ENCODE measurements at regions not wholly inside any gene's neighbourhood (a gene's known extent, or its start where the extent isn't known, plus 50 kb on each side); places are given as distances from the start of the nearest gene placed in this dataset.
A peak's percentile ranks its signal among the peaks of the same experiment; 100 is the strongest.

DNA sequence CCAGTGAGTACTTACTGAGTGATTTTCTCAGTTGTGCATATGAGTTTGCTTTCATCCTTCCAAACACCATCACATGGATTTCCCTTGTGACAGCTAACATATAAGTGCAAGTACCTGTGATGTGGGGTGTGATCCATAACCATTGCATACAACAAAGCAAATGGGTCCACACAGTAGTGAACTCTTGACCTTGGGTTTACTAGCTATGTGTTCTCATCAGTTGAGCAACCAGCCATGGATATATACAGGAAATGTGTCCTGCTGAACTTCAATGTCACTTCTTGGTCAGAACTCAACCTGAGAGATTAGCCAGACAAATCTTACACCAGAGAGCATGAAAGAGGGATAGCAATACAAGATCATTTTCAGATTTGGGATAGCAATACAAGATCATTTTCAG, 420.9 kb upstream of the KCNH7 start:
- no peak for DNase-seq

DNA sequence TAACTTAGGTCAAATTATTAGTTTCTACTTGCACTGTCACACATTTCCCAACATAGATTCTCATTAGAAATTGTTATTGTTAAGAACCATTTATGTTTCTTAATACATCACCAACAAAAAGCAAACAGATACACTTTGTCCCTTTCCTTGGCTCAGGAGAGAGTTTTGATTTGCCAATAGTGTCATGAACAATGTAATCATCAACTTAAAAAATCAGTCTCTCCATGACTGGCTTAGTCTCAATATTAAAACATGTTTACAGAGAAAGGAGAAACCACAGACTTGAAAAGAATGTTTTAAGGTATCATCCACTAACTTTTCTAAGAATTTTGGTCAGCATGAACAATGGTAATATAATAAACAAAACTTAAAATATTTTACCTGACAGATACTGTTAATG, 416.5 kb upstream of the KCNH7 start:
- no peak for DNase-seq

DNA sequence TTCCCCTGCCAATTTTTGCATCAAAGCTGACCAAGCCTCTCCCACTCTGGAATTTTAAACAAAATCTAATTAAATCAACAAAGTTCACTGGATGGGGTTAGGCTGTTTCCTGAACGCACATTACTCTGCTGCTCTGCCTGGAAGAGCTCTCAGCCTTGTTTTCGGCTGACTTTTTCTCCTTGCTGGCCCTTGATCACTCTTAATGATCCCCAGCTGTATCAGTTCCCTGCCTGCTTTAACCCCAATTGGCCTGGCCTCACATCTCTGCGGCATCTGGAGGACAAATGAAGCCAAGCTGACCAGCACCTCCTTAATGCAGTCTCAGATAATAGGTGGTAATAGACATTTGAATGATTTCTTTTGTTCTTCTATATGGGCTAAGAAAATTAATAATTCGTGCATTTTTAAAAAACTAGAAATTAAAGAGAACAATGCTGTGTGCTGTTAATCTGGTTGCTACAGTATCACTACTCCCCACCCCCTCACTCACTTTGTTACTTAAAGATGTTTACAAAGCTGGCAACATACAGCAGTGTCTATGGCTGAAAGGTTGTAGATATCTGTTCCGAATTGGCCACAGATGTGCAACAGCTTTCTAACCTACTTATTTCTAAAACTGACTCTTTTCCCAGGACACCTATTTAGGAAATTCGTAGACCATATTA, 415.2 kb upstream of the KCNH7 start:
- no peak for DNase-seq

DNA sequence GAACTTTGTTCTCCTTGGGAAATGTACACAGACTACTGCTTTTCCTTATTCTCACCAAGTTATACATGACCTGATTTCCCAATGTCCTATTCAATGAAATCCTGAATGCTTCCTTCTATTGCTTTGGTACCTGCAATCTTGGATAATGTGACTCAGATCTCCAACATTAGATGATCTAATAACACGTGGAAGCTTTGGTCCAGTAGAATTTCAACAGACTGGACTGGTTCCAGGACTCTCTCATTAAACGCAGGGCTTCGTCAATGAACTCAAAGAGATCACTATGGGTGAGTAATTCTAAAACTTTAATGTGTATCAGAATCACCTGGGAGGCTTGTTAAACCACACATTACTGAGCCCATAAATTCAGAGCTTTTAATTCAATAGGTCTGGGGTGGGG, 413.6 kb upstream of the KCNH7 start:
- no peak for DNase-seq

DNA sequence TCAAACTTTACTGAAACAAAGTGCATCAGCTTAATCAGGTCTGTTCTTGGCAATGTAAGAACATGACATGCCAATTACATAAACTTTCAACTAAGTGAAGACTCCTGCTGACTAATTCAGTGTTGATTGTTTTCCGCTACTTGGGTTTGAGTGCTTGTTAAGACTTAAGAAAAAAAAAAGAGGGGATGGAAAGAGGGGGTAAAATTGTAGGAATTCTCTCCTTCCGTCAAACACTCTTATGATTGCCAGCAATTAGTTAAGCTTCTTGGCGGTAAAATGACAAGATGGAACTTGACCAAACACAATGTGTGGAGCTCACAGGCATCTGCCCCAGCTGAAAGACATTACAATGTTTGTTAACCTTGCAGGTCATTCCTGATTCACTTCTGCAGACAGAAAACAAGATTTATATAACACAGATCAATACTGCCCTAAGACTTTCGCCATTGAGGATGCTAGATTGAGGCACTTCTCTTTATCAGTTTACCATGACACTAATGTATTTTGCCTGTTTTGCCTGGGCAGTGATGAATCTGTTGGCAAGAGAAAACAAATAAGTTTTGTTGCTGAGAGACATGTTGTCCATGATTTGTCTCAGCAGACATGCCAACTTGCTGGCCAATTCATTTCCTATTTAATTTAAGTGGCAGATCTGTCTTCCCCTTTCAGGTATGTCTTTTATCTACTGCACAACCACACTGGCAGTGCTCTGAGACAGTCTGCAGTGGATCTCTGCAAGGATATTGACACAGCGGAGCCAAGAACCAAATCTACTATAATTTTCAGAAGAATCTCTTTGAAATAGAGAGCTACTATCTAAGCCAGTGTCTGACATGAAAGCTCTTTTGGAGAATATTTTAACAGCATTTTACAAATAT, 410.0 kb upstream of the KCNH7 start:
- DNase-seq, result no peak

DNA sequence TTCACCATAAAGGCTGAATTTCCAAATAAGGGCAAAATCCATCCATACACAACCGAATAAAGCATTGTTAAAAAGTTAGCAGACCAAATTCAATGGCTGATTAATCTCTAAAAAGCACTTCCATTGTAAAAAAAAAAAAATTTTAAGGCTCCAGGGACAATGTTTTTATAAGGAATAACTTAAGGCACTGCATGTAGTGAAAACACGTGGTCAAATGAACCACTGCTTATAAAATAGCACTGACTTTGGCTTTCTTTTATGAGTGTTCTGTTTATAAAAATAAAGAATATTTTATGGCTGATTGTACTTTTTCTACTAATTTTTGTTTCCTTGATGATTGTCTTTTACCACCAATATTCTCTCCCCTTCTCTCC, 409.3 kb upstream of the KCNH7 start:
- DNase-seq, result no peak

DNA sequence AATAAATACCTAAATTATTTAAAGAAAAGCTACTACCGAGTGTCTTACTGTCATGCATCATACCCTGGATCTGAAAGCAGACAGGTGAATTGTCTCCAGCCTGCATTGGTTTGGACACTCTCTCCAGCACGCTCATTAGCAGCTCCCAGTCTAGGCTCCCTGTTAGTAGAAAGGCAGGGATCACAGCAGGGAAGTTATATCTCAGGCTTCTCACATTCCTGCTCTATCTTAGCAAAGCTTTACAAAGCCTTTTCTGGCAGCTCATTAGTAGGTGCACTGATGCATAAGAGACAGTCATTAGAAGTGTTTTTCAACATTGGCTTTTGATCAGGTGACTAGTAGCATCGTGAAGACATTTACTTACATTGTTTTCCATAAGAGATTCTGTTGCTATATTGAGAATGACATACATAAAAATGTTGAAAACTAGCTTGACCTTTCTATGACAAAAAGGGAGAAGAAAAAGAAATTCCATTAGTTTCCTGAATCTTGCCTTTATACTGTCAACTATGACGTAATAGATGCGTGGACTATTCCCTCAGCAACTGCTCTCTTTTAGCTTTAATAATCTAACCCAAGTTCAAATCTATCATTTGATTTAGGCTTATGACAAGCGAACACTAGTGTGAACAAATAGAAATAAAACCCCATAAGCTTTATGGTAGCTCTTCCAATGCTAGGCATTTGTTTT, 408.7 kb upstream of the KCNH7 start:
- DNase-seq, result no peak

DNA sequence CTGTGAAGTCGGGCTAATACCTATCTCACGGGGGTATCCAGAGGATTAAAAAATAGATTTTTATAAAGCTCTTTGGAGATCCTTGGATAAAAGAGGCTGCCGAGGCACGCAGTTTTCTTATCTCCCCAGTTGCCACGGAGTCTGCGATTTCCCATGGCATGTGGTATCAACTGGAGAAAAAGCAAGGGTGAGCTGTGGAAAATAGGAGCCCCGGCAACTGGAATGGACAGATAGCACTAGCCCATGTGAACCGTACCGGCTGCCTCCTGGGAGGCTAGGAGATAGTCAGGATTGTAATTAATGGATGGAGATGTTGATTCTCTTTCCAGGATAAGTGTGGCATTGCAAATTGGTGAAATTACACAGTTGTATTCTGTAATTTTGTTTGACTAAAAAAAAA, 407.6 kb upstream of the KCNH7 start:
- DNase-seq, result no peak

DNA sequence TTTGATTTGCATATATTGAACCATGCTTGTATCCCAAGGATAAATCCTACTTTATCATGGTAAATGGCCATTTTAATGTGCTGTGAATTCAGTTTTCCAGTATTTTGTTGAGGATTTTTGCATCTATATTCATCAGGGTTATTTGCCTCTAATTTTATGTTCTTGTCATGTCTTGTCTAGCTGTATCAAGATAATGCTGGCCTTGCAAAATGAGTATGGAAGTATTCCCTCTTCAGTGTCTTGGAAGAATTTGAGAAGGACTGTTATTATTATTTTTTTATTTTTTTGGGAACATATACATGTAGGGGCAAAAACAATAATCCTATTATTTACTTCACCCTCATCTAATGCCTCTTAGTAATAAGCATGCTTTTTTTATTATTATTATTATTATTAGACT, 398.0 kb upstream of the KCNH7 start:
- DNase-seq, result no peak

DNA sequence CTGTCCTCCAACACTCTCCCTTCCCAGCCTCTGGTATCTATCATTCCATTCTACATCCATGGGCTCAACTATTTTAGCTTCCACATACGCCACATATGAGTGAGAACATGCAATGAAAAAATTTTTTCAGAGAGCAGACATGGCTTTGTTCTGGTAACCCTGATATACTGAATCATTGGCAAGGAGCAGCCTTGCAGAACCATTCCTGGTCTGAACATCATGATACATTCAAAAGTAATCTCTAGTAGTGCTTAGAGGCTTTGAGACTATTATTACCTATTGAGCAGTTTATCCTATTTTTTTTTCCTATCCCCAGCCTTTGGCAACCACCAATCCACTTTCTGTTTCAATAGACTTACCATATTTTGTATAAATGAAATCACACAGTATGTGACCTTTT, 393.1 kb upstream of the KCNH7 start:
- DNase-seq, result no peak

DNA sequence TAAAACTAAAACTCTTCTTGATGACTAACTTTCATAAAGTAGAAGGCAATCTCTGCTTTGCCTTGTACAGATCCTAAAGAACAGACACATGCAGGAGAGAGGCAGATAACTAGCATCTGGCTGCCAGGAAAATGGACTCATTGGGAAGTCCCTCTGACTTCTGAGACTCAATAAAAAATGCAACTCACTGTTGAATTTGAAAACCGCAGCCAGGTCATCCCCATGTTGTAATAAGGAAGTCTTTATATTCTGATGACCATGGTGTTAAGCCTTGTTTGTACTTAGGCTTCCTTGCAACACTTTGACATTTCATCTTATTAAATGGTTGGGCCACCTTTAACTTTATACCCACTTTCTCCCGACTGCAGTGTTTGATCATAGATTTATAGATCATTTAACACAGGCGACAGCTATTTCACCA, 375.1 kb upstream of the KCNH7 start:
- DNase-seq, result no peak

DNA sequence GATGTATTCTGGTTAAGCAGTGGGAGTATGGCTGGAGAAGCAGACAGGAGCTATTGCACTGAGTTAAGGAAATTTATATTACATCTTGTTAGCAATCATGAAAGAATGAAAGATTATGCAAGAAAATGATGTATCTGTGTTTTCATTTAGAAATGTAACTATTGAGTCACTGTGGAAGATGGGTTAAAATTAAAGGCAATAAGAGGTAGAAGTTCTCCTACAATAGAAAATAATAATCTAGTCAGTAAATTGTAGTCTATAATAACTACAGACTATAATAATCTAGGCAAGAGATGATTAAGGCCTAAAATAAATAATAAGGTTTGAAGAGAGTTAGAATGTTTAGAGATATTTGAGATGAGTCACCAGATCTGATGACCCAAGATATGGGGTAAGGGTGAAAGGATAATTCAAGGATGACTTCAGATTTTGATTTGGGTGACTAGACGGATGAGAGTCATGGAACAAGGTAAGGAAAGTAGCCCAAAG, 371.9 kb upstream of the KCNH7 start:
- DNase-seq, result no peak

DNA sequence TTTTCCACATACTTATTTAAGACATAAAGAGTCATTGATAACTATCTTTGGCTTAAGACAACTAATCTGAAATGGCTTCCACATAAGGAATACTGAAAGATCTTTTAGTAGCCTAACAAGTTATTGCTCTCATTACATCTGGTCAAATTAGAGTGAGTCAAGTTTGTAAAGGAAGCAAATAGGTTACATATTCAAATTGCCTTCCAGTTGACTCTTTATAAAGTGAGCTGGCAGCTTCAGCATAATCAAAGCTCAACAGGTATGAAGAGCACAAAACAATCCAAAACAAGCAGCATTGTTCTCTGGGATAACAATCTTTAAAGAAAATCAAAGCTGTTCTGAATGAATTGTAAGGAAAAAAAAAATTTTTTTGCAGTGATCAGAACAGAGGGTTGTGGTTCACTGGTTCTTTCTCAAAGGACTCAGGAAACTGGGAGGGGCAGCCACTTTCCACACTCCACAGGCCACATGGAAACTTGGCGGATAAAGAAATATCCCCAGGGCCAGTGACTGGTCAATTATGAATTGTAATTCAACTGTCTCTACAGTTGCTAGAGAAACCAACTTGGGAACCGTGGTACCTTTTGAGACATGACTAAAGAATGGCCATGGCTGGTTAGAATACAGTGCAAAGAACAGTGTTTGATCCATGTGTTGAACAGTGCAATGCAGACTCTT, 369.3 kb upstream of the KCNH7 start:
- no peak for DNase-seq

DNA sequence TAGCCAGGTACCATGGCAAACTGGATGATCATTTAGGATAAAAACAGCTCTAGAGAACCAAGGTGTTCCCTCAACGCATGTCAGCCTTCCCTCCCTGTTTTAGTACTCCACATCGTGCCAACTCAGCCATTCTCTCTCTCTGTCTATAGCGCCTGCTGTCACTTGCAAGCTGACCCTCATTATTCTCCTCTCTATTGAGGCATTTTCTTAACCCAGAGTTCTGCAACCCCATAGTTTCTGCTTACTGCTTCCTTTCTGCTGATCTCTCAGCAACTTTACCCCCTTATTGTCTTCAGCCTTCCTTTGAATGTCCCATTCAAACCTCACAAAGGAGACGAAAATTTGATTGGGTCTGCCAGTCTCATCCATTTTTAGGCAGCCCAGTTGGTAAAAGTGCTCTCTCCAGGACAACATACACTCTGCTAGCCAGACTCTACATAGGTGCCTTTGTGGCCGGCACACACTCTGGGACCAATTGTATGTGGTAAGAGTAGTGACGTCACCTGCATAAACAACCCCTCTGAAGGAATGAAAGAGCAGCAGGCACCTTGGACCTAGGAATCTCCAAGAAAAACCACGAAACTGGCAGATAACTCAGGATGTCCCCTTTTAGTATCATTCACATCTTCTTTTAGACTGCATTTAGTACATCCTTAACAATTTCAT, 367.2 kb upstream of the KCNH7 start:
- DNase-seq, result no peak

DNA sequence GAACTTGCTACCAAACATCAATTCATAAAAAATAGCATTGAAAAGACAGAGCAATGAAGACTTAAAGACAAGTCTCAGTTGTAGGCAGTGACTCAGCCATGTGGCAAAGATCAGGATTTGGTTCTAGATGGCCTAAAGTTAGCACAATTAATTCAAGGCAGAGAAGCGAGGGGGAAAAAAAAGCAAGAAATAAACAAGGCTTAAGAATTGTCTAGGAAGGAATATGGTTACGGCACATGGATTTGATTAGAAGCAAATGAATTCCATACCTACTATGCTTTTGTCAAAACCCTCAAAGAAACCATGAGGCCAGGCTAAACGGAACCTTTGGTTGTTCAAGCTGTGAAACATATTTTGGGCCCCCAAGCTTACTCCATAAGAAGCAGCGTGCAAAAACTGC, 362.2 kb upstream of the KCNH7 start:
- DNase-seq, result no peak

DNA sequence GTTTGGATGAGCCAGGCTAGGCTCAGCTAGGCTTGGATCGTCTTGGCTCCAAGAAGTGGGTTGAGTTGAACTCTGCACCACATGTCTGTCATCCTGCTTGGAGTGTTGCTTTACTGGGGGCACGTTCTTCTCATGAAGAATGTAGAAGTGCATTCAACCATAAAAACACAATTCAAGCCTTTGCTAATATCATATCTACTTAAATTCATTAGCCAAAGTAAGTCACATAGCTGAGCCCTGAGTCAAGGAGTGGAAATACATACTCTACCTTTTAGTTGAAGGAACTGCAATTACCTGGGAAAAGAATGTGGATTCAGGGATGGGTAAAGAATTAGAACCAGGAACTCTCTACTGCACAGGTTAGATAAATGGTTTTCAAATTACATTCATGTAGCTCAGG, 360.4 kb upstream of the KCNH7 start:
- DNase-seq, result no peak

DNA sequence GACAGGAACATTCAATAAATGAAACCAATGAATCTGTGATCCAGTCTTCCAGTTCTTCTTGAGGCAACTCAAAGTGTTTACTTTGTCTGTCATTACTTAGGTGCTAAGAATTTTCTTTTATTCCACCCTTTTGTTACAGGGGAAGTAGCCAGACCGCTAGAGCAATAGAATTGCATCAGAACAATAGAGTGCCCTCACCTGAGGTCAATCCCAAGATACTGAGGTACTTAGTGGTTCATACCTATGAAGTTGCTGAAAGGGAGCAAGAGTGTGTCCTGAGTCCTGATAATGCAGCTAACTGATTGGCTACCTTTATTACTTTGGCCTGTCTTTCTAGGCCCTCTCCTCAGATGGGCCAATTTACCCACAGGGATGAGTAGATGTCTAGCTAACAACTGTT, 359.4 kb upstream of the KCNH7 start:
- DNase-seq, result no peak

DNA sequence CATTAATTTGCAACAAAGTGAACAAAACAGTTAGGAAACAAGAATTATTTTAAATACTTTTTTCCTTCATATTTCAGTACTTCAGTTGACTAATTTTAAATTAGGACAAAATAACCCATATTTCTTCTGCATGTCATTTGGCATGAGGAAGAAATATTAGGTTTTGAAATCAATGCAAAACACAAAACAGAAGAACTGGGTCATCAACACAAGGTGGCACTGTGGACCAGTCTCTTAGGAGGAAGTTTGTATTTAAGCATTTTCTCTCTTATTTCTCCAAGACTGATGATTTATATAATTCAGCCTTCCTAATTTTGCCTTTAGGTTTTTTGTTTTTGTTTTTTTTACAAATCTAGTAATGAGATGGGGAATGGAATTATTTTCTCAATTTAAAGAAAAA, 352.8 kb upstream of the KCNH7 start:
- peak in 1 of 2 experiments; percentile 43 for DNase-seq

DNA sequence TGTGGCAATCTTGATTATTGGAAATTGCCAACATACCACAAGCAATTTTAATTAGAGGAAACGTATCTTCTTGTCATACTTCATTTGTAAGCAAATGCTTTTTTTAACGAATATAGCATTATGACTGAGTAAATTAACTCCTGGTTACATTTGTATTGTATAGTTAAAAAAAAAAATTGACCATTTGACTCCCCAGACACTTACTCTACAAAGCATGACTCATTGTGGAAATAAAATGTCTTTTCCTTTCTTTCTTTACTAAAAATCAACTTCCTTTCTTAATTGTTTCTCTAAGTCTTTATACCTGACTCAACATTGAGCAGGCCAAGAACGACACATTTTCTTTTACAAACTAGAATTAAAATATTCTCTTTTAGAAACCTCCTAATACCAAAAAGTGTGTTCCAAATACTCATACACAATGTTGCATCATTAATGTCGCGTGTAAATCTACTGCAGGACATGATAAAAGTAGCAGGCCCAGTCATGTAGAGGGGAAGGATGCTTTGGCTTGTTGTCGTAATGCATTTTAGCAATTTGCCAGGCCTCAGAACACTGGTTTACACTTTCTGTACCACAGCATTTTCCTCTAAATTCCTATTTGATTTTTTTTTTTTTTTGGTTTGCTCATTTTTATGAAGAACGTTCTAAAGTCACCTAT, 349.6 kb upstream of the KCNH7 start:
- no peak for DNase-seq

DNA sequence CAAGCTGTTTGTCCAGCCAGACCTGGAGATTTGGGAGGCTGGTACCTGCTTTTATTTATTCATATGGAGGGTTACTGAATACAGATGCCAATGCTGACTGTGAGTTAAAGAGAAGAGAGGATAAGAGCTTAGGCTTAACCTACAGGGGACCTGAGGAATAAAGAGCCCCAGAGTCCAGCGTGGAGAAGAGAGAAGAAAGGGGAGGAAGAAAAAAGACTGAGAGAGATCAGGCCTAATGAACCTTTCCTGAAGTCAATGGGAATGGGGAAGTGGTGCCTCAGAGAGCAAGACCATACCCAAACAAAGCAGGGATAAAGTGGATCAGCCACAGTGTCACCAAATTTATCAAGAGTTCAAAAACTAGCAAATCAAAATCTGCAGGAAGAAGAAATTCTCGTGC, 348.6 kb upstream of the KCNH7 start:
- DNase-seq, result no peak

DNA sequence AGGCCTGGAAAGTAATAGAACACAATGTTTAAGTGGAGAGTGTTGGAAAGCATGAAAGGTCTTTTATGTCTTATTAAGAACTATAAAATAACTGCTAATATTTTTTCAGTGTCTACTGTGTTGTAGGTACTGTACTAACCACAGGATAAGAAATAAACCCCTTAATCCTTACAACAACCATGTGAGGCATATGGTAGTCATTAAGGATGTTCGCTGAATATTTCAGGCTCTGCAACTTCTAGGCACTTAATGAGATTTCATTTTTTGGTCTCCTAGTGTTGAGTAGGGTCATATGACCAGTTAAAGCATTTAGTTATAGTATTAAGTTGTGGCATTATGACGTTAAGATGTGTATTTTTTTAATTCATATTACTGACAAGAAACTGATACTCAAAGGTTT, 346.6 kb upstream of the KCNH7 start:
- no peak for DNase-seq

DNA sequence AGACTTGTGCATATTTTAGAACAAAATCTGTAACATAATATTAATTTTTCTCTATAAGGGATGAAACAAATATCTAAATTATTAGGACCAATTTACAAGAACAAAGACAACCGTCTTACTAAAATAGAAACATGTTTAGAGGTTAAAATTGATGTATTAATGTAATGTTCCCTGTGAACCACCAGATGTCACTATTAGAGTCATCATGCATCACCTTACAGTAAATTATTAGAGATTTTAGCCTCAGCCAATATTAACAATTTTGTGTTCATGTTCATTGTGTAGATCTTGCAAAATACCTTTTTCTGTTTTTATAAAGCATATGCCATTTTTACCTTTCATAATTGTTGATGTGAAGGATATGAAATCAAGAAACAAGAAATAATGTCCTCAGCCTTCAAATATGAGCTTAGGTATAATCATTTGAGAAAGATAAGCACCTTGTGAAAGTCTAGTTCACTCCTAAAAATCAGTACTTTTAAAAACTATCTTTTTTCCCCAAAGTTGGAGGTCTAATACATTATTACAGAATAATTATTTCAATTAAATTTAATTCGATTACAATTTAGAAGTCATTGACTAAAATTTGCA, 344.3 kb upstream of the KCNH7 start:
- DNase-seq, result peak in 1 of 2 experiments; percentile 34
